Mucosa of stomach (tissue), 1 donor: ENCODE measurements at regions not wholly inside any gene's neighbourhood (a gene's known extent, or its start where the extent isn't known, plus 50 kb on each side); places are given as distances from the start of the nearest gene placed in this dataset.

ENCODE experiments used
- H3K27me3 ChIP-seq: one replicate; pipeline ENCODE4 v1.7.0; 2013; ENCODE audit warnings: mild to moderate bottlenecking, low read length; ENCODE audit not compliant: control insufficient read depth, insufficient read depth
- H3K36me3 ChIP-seq: one replicate; pipeline ENCODE4 v1.7.0; 2013; ENCODE audit warnings: low read length; ENCODE audit not compliant: control insufficient read depth, insufficient read depth
- H3K4me1 ChIP-seq: one replicate; pipeline ENCODE4 v1.7.0; 2013; ENCODE audit warnings: mild to moderate bottlenecking, low read length; ENCODE audit not compliant: control insufficient read depth, insufficient read depth
- H3K4me3 ChIP-seq: one replicate; pipeline ENCODE4 v1.7.0; 2013; ENCODE audit warnings: low read length
- H3K9ac ChIP-seq: one replicate; pipeline ENCODE4 v1.7.0; 2013; ENCODE audit warnings: mild to moderate bottlenecking, low read length, moderate library complexity
- H3K9me3 ChIP-seq: one replicate; pipeline ENCODE4 v1.7.0; 2013; ENCODE audit warnings: mild to moderate bottlenecking, low read length, moderate library complexity; ENCODE audit not compliant: control insufficient read depth
- donor health status: Pancreatic carcinoma.

- no peak overlapping the region for H3K9ac ChIP-seq
- peaks cover 11% of the 10 kb centered on the region for H3K4me1 ChIP-seq
- H3K36me3 ChIP-seq = no peaks in the 10 kb centered on the region
- H3K27me3 ChIP-seq = no peaks in the 10 kb centered on the region
- no peak overlapping the region for H3K4me3 ChIP-seq
- no peaks in the 10 kb centered on the region for H3K9me3 ChIP-seq
Measured at GRCh38 chr3:194851254-194851653, 165.6 kb downstream of the FAM43A start.

DNA sequence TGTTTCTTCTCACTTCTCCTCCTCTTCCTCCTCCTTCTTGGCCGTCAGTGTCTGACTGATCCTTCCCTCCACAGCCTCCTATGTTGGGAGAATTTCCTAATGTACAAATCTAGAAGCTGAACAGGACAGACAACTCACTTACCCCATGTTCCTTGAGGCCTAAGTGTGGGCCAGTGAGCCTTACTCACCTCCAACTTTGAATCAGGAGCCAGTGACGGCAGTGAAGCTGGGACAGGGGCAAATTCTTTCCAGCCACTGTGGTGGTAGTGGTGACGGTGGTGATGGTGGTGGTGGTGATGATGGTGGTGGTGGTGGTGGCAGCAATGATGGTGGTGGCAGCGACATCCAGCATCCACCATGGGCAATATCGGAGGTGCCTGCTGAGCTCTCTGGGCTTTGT lies 166.3 kb downstream of the FAM43A start:
- Histone ChIP-seq H3K36me3 (no peaks in the 10 kb centered on the region), H3K9ac (no peak overlapping the region), H3K9me3 (no peaks in the 10 kb centered on the region), H3K4me1 (peaks cover 11% of the 10 kb centered on the region), H3K4me3 (no peak overlapping the region), H3K27me3 (no peaks in the 10 kb centered on the region)

DNA sequence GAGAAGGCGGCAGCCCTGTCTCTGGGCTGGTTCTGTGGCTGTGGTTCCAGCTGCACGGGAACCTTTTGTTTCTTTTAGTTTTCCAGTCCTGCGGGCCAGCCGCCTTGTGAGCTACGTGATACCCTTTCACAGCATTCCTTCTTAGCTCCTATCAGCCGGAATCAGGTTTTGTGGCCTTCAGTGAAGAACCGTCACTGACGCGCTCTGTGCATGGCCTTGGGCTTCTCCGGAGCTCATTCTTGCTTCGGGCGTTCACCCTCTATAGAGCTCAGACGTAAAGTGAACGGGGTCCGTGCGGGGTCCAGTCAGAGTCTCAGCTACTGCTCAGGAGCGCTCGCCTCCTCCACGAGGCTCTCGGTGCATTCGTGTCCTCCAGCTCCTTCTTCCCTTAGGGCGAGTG lies 166.7 kb downstream of the FAM43A start:
- Histone ChIP-seq H3K36me3 (no peaks in the 10 kb centered on the region), H3K4me3 (no peak overlapping the region), H3K27me3 (no peaks in the 10 kb centered on the region), H3K4me1 (peaks cover 11% of the 10 kb centered on the region), H3K9ac (no peak overlapping the region), H3K9me3 (no peaks in the 10 kb centered on the region)

GRCh38 chr3:194852831-194853508 lies 167.3 kb downstream of the FAM43A start:
- Histone ChIP-seq H3K4me3 (no peak overlapping the region), H3K27me3 (no peaks in the 10 kb centered on the region), H3K4me1 (peaks cover 11% of the 10 kb centered on the region), H3K9me3 (no peaks in the 10 kb centered on the region), H3K9ac (no peak overlapping the region), H3K36me3 (no peaks in the 10 kb centered on the region)

DNA sequence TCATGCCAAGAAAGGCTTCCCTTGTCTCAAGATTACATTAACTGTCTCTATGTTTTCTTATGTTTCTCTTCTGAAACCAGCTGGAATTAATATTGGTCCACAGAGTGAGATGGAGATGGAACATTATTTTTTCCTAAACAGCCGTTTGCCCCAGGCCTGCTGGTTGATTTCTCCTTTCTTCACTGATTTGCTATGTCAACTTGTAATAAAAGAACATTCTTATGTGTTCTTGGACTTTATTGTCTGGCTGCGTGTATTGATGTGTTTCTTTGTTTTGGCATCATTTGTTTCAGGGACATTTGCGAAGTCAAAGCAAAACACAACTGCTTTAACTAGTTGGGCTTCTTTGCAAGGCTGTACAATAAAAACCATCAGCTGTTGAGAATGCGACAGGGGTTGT lies 168.5 kb downstream of the FAM43A start:
- peaks cover 11% of the 10 kb centered on the region for H3K4me1 ChIP-seq

DNA sequence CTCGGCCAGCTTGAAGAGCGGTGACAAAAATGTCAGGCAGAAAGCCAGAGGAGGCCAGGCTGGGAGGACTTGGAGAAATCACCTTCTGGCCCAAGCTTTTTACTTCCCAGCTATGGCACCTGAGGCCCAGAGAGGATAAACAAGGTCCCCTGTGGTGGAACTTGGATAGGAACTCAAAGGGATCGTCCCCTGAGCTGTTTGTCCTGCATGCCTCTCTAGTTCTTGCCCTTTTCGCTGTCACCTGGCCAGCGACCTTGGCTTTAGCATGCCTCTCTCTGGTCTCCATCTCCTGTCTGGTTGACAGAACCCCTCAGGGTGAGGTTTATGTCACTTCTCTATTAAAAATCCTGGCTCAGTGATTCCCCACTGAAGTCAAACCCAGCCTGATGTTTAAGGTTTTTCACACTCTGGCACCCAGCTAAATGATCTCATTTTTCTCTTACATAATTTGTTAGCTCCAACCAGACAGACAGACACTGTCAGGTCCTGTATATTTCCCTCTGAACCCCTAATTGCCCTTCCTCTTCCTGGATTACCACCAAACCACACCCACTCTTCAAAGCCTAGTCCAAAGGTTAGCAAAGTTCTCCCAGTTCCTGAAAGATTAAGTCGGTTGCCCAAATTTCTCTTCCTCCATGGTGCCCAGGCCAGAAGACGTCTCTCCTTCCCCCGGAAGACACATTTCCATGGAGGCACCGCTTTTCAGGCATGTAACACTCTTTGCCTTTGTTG lies 169.1 kb downstream of the FAM43A start:
- Histone ChIP-seq H3K4me1 (peaks cover 11% of the 10 kb centered on the region), H3K9me3 (no peaks in the 10 kb centered on the region), H3K4me3 (no peak overlapping the region), H3K36me3 (no peaks in the 10 kb centered on the region), H3K9ac (no peak overlapping the region), H3K27me3 (no peaks in the 10 kb centered on the region)

More for the DNA sequence above, 168.5 kb downstream of the FAM43A start:
- Histone ChIP-seq H3K9me3 (no peaks in the 10 kb centered on the region), H3K36me3 (no peaks in the 10 kb centered on the region), H3K9ac (no peak overlapping the region), H3K27me3 (no peaks in the 10 kb centered on the region), H3K4me3 (no peak overlapping the region)

GRCh38 chr3:194856296-194856695 lies 170.6 kb downstream of the FAM43A start:
- Histone ChIP-seq H3K9me3 (no peaks in the 10 kb centered on the region), H3K27me3 (no peaks in the 10 kb centered on the region), H3K36me3 (no peaks in the 10 kb centered on the region), H3K4me3 (no peak overlapping the region), H3K4me1 (peaks cover 16% of the 10 kb centered on the region), H3K9ac (no peak overlapping the region)

- Histone ChIP-seq H3K4me3 (no peak overlapping the region), H3K27me3 (no peaks in the 10 kb centered on the region), H3K4me1 (peaks cover 16% of the 10 kb centered on the region), H3K9me3 (no peaks in the 10 kb centered on the region), H3K36me3 (no peaks in the 10 kb centered on the region), H3K9ac (no peak overlapping the region)
Measured at GRCh38 chr3:194857469-194858113, 171.9 kb downstream of the FAM43A start.

- no peak overlapping the region for H3K4me3 ChIP-seq
- no peaks in the 10 kb centered on the region for H3K27me3 ChIP-seq
- no peaks in the 10 kb centered on the region for H3K36me3 ChIP-seq
- no peak overlapping the region for H3K9ac ChIP-seq
- H3K9me3 ChIP-seq = no peaks in the 10 kb centered on the region
- peaks cover 16% of the 10 kb centered on the region for H3K4me1 ChIP-seq
Measured at GRCh38 chr3:194858382-194858781, 172.7 kb downstream of the FAM43A start.

DNA sequence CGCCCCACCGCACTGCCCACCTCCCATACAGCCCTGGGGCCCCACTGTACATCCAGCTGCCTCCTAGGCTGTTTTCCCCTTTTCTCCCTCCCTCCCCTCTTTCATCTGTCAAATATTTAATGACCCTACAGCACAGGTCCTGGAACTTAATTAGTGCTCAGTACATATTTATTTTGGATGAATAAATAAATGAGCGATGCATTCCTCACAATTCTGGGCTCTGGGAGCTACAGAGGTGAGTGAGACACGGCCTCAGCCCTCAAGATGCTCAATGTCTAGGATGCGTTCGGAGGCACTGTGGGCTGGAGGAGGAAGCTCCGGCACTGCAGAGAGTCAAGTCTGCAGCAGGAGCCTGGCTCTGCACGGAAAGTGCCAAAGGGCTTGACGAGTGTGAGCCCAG lies 175.0 kb downstream of the FAM43A start:
- H3K27me3 ChIP-seq = no peaks in the 10 kb centered on the region
- no peaks in the 10 kb centered on the region for H3K36me3 ChIP-seq
- no peak overlapping the region for H3K4me3 ChIP-seq
- no peak overlapping the region for H3K9ac ChIP-seq
- H3K4me1 ChIP-seq = peaks cover 6% of the 10 kb centered on the region
- H3K9me3 ChIP-seq = no peaks in the 10 kb centered on the region

- H3K36me3 ChIP-seq = no peaks in the 10 kb centered on the region
- H3K4me1 ChIP-seq = peaks cover 6% of the 10 kb centered on the region
- H3K4me3 ChIP-seq = no peak overlapping the region
- no peaks in the 10 kb centered on the region for H3K27me3 ChIP-seq
- H3K9me3 ChIP-seq = no peaks in the 10 kb centered on the region
- no peak overlapping the region for H3K9ac ChIP-seq
Measured at GRCh38 chr3:194861375-194861774, 175.7 kb downstream of the FAM43A start.

DNA sequence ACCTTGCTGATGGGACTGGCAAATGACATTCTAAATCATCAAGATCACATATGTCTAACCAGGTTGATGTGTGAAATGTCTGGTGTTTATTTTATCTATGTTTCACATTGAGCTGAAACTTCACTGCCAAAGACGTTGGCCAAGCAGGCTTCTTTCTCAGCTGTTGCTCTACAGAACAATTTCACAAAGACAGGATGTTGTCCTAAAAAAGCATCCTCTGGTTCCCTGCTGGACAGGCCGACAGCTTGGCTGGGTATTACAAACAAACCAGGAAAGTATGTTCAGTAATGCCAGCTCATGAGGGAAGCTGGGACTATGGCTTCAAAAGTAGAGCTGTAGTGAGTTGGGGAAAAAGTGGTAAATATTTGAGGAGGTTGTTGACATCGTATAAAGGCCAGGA lies 179.4 kb downstream of the FAM43A start:
- Histone ChIP-seq H3K4me3 (no peak overlapping the region), H3K27me3 (no peaks in the 10 kb centered on the region), H3K36me3 (no peaks in the 10 kb centered on the region), H3K9me3 (no peaks in the 10 kb centered on the region), H3K4me1 (peaks cover 24% of the 10 kb centered on the region), H3K9ac (no peak overlapping the region)
